Fibroblast of lung (primary cell): ENCODE measurements at regions not wholly inside any gene's neighbourhood (a gene's known extent, or its start where the extent isn't known, plus 50 kb on each side); places are given as distances from the start of the nearest gene placed in this dataset.

ENCODE experiments used
- EZH2 ChIP-seq: IDR thresholded peaks from 2 replicates; pipeline ENCODE4 v1.5.1; 2012; ENCODE audit warnings: low read length, control low read depth, mild to moderate bottlenecking; ENCODE audit errors: missing control alignments
- TF ChIP-seq, protein P1 (sequence below), 2 donors: IDR thresholded peaks in 1 of 2; conservative IDR thresholded peaks in 1 of 2; 1 replicate in 1 of 2; 2 replicates in 1 of 2; pipeline ENCODE4 v1.5.1; 2011 to 2012; ENCODE audit warnings: low read length in 2 of 2, control low read depth in 1 of 2, inconsistent platforms in 1 of 2, low read depth in 1 of 2, mild to moderate bottlenecking in 1 of 2

DNA sequence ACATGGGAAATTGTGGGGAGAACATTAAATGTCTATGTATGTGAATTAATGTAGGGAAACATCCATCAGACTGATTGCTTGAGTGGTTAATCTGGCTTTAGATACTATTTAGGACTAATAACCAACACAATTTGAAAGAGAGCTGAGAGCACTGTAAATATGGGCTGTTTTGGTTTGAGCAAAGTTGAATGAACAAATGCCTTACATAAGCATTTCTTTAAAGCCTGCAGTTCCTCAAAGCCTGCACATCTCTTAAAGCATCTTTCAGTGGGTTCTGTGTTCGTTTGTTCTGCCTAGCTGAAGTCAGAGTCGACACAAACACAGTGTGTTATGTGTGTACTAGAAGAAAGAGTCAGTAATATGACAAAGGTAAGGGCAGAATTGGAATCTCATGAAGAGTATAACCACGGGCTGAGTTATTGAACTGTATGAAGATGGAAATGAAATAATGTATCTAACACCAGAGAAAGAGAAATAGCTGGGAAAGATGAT is 350.0 kb downstream of the SIPA1L2 start:
- TF ChIP-seq, protein P1, sequence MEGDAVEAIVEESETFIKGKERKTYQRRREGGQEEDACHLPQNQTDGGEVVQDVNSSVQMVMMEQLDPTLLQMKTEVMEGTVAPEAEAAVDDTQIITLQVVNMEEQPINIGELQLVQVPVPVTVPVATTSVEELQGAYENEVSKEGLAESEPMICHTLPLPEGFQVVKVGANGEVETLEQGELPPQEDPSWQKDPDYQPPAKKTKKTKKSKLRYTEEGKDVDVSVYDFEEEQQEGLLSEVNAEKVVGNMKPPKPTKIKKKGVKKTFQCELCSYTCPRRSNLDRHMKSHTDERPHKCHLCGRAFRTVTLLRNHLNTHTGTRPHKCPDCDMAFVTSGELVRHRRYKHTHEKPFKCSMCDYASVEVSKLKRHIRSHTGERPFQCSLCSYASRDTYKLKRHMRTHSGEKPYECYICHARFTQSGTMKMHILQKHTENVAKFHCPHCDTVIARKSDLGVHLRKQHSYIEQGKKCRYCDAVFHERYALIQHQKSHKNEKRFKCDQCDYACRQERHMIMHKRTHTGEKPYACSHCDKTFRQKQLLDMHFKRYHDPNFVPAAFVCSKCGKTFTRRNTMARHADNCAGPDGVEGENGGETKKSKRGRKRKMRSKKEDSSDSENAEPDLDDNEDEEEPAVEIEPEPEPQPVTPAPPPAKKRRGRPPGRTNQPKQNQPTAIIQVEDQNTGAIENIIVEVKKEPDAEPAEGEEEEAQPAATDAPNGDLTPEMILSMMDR (conservative IDR thresholded peaks at IDR 0.05 in 1 of 2, IDR thresholded peaks at IDR 0.05 in 1 of 2; ENCODE audit: low read depth in 1 of 2, low read length in 2 of 2), result no peak
- no peak for TF ChIP-seq EZH2
